C4-2B (cell line): ENCODE measurements at regions not wholly inside any gene's neighbourhood (a gene's known extent, or its start where the extent isn't known, plus 50 kb on each side); places are given as distances from the start of the nearest gene placed in this dataset.
"Not testable (repeated sequence)": the region's sequence is repeated elsewhere in the genome, so short reads cannot be mapped to it uniquely, and the experiment has no call there.

Experiments used
- H3K27ac ChIP-seq: fragments of 450-650 bp; 2 replicates; pipeline ENCODE4 v1.5.1; 2017
- ZFX ChIP-seq: fragments of 450-650 bp; IDR thresholded peaks from 2 replicates; pipeline ENCODE4 v1.6.1; 2017
- TF ChIP-seq, protein P1 (sequence below): fragments of 450-650 bp; conservative IDR thresholded peaks from 2 replicates; pipeline ENCODE4 v1.5.1; 2017; ENCODE audit warnings: mild to moderate bottlenecking

DNA sequence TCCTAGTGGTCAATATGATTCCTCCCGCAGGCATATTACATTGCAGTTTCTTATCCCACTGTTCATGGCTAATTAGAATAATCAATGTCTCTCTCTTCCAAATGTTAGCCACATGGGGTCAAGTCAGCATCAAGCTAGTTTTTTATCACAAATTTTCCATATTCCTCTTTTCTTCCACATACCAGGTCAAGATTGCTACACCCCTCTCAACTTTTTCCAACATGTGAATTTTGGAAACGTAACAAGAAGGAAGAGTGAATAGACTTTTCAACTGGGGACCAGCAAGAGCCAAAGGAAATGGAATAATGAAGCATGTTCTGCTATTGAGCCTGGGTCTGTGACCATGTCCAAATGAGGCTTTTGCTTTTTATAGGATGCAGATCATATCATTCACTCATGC is 65.1 kb downstream of the SOD2 start:
- TF ChIP-seq ZFX = no peak
- TF ChIP-seq, protein P1, sequence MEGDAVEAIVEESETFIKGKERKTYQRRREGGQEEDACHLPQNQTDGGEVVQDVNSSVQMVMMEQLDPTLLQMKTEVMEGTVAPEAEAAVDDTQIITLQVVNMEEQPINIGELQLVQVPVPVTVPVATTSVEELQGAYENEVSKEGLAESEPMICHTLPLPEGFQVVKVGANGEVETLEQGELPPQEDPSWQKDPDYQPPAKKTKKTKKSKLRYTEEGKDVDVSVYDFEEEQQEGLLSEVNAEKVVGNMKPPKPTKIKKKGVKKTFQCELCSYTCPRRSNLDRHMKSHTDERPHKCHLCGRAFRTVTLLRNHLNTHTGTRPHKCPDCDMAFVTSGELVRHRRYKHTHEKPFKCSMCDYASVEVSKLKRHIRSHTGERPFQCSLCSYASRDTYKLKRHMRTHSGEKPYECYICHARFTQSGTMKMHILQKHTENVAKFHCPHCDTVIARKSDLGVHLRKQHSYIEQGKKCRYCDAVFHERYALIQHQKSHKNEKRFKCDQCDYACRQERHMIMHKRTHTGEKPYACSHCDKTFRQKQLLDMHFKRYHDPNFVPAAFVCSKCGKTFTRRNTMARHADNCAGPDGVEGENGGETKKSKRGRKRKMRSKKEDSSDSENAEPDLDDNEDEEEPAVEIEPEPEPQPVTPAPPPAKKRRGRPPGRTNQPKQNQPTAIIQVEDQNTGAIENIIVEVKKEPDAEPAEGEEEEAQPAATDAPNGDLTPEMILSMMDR = no peak
- no peak overlapping the region for H3K27ac ChIP-seq

DNA sequence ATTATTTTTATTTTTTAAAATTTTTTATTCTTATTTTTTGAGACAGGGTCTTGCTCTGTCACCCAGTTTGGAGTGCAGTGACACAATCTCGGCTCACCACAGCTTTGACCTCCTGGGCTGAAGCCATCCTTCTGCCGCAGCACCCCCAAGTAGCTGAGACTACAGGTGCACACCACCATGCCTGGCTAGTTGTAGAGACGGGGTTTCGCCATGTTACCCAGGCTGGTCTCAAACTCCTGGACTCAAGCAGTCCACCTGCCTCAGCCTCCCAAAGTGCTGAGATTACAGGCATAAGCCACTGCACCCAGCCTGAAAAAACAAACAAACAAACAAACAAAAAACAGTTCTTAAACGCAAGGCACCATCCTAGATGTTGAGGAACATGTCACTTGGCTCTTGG is 66.5 kb downstream of the SOD2 start:
- not testable (repeated sequence) for H3K27ac ChIP-seq

DNA sequence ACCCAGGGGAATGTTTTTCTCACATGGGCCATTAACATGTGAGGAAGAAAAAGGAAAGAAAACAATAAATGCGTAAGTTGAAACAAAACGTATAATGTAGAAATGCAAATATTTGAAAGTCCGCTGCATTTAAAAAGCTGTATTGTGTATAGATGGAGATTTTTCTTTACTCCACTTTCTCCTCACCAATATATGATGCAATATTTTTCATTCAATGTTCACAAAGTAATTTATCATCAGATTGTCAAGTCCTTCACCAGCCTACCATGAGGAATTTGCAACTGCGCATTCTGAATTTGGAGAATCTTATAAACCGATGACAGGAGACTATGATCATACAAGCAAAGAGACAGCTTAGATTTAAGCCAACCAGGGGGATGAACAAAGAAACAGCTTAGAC is 69.9 kb downstream of the SOD2 start:
- TF ChIP-seq, protein P1 = no peak
- no peak for TF ChIP-seq ZFX
- no peak overlapping the region for H3K27ac ChIP-seq

DNA sequence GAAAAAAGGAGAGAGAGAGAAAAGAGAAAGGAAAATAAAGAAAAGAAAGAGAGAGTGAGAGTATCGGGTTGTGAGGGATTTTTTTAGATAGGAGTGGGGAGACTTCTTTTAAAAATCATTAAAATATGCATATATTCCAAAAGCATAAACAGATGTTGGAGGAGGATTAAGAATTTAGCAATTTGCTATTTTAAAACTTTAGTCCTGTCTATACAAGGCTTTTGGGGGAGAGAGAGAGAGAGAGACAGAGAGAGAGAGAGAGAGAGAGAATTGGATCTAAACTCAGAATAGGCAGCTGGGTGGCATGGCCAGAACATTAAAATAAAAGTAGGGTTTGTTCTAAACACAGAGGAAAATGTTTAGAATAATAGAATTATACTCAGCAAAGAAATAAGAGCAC is 72.1 kb downstream of the SOD2 start:
- TF ChIP-seq ZFX = no peak
- TF ChIP-seq, protein P1 = no peak
- H3K27ac ChIP-seq = no peak overlapping the region

DNA sequence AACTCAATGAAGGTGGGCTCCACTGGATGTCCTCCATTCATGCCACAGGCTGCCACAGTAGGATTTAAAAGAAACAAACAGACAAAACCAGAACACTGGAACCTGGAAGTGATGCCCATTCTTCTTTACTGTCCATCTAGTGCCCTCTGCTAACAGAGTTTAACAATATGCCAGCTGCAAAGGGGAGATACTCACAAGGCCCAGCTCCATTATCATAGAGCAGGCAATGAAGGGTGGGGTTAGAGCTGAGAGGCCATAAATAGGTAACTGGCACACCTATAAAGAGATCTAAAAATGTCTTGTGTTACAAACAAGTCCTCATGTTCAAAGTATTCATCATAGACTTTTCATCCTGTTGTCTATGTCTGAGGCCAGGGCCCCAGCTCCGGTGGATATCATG is 75.6 kb downstream of the SOD2 start:
- H3K27ac ChIP-seq = no peak overlapping the region
- TF ChIP-seq ZFX = no peak
- TF ChIP-seq, protein P1 = no peak

DNA sequence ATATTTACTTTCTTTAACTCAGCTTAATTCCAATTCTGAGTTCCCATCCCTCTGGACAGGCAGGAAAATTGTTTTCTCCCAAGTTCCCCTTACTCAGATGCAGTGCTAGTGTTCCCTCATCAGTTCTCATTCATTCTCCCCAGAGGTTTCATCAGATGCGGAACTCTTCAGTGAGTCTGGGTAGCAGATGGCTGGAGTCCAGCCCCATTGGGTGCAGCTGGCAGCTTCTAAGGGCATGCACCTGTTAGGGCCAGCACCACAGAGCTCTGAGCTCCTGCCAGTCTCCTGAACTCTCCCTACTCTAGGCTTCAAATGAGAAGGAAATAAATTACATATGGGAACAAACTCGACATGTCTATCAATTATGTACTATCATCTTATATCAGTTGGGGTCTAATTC is 76.6 kb downstream of the SOD2 start:
- TF ChIP-seq ZFX = no peak
- TF ChIP-seq, protein P1 = no peak
- no peak overlapping the region for H3K27ac ChIP-seq

DNA sequence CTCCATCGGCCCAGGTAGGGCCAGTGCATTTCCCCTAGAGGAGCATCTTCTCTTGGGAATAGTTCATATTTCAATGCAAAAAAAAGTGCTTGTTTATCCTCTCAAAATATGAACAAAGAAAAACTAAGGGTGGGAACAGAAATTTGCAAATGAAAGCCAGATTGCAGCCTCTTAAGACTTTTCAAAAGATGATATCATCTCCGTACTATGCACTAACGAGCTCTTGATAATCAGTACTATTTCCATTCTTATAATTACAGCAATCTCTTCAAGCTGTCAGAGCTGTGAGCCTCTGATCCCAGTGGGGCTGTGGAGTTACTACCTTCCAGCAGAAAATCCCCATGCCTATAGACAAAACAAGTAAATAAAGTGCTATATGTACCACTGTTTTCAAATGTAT is 77.1 kb downstream of the SOD2 start:
- TF ChIP-seq, protein P1 = no peak
- TF ChIP-seq ZFX = no peak
- no peak overlapping the region for H3K27ac ChIP-seq

DNA sequence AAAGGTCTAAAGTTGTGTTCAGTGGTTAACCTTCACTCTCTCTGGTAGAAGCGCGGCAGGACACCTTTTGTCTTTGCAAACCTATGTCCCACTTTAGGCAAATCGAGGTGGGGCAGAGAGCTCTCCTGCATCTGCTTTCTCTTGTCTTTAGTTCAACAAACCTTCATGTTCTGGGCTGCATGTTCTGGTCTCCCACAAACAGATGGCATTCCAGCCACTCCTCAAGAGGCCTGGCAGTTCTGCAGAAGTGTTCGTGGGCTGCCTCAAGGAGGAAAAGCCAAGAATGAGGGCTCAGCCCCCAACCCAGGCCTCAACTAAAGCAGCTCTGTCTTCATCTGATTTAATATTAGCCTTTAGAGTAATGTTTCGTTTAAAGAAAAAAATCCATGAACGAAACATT is 82.2 kb downstream of the SOD2 start:
- no peak for TF ChIP-seq ZFX
- TF ChIP-seq, protein P1 = no peak
- H3K27ac ChIP-seq = no peak overlapping the region
